HG03066 (cell line): ENCODE measurements at regions not wholly inside any gene's neighbourhood (a gene's known extent, or its start where the extent isn't known, plus 50 kb on each side); places are given as distances from the start of the nearest gene placed in this dataset.
"Not testable (repeated sequence)": the region's sequence is repeated elsewhere in the genome, so short reads cannot be mapped to it uniquely, and the experiment has no call there.

Experiments used
- ATAC-seq: cut with Tn5 transposase; IDR thresholded peaks from one replicate; pipeline ENCODE4 v1.9.1; 2021; ENCODE audit warnings: low read depth; ENCODE audit not compliant: unreplicated experiment

DNA sequence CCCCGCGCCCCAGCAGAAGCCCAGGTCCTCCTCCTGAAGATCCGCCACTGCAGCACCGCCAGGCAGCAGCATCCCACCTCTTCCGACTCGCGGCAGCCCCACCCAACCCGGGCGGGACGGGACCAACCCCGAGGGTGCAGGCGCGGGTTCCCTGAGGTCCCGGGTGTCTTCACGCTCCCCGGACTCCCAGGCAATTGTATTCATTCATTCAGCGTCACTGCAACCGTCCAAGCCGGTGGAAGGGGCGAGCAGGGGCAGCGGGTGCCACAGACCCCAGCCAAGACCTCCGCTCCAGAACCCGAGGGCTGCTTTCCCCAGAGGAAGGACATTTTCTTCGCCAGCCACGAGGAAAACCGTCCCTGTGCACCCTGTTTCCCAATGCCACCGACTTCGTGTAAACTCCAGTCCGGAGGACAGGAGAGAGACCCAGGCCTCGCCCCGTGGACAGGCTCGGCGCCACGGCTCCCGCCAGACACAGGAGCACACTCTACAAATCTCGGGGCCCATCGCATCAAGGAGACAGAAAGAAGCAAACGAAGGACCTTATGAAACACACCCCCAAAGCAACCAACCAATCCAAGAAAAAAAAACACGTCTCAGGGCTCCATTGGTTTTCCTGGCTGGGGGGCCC lies 1471.5 kb downstream of the FOXD4L5 start:
- not testable (repeated sequence) for ATAC-seq

DNA sequence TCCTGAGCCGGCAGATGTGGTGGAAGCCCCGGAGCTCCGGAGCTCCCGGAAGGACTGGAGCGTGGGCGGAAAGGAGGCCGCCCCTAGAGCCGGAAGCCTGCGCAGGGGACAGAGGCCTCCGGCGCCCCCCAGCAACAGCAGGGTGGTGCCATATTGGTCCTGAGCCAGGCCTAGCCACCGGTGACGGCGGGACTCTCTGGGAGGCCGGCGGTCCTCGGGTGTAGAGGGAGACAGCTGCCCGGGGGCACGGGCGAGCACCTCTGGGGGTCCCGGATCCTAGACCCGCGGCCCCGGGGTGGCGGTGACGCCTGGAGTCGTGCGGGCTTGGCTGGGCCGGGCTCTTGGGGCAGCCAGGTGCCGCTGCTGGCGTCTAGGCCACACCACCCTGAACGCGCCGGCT lies 1472.2 kb downstream of the FOXD4L5 start:
- ATAC-seq: not testable (repeated sequence)

DNA sequence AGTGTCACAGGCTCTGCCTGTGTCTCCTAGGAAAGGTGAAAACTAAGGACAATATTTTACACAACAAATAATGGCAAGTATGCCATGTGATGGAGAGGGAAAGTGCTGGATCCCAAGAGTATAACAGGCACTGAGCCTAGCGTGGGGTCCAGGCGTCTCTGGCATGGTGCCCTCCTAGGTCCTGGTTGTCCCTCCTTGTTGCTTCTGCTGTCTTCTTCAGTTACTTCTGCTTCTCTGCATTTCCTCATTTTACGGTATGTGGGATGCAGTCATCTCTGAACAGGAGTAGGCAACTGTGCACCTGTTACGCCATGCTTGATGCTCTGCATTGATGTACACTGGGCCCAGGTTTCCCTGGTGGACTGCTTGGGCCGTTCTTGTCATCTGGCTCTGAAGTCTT lies 1480.8 kb downstream of the FOXD4L5 start:
- ATAC-seq: not testable (repeated sequence)

DNA sequence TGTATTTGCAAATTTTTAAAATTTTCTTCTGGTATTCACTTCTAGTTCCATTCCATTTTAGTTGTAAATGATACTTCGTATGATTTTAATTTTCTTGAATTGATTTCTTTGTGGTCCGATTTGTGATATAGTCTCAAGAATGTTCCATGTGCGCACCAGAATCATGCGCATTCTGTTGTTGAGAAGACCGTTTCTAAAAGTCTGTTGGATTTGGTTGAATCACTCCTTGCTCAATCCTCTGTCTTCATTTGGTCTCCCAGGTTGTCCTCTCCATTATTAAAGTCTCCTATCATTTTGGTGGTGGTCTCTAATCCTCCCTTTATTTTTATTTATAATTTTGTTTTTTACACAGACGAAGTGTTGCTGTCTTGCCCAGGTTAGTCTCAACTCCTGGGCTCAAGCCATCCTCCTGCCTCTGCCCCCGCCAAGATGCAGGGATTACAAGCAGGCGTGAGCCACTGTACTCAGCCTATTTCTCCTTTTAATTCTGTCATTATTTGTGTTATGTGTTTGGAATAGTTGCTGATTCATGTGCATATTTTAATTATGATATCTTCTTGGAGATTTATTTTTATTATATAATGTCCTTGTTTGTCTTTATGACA lies 1490.8 kb downstream of the FOXD4L5 start:
- ATAC-seq: not testable (repeated sequence)

DNA sequence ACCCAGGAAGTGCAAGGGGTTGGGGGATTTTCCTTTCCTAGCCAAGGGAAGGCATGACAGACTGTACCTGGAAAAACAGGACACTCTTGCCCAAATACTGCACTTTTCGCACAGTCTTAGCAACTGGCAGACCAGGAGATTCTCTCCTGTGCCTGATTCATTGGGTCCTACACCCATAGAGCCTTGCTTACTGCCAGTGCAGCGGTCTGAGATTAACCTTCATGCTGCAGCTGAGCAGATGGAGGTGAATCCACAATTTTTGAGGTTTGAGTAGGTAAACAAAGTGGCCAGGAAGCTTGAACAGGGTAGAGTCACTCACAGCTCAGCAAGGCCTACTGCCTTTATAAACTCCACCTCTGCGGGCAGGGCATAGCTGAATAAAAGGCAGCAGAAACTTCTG lies 1497.6 kb downstream of the FOXD4L5 start:
- not testable (repeated sequence) for ATAC-seq

DNA sequence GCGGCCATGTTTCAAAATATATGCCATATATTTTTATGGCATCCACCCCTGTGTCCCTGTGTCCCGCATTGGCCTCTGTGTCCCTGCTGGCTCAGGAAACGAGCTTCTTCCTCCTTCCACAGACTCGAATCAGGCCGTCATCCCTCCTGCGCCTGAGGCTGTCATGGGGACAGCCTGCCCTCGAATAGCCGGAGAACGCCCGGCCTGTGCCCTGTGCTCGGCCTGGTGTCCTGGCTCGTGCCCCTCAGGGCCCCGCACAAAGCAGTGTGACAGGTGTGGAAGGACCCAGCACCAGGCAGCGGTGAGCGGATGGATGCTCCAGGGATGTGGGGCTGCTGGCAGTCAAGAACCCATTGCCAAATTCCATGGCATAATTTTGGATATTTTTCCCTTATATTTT lies 1500.0 kb downstream of the FOXD4L5 start:
- ATAC-seq: not testable (repeated sequence)

- ATAC-seq: not testable (repeated sequence)
These were observed 1500.6 kb downstream of the FOXD4L5 start for GRCh38 chr9:63784421-63784820.

DNA sequence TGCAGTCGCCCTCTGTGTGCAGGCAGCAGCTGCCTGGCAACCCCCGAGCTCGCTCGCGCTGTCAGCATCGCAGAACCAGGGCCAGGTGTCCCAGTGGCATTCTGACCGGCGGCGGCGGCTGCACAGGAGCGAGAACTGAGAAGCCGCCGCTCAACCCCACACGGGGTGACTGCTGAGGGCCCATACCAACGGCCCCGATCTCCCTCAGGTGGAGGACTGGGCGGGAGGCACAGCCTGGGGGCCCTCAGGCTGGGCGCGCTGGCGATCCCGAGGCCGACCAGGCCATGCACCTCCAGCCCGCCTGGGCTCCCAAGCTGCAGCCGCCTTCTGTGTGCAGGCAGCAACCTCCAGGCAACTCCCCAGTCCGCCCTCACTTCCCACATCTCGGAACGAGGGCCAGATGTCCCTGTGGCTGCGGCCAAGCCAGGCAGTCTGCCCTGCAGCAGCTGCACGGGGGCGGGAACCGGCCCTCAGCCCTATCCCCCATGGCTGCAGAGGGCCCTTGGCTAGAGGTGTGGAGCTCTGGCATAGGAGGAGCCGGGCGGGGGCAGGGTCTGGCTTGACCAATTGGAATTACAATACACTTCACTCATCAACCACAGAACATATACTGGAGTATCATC lies 1503.1 kb downstream of the FOXD4L5 start:
- ATAC-seq: peak; percentile 14

GRCh38 chr9:63781390-63781789 lies 1503.6 kb downstream of the FOXD4L5 start:
- ATAC-seq: peak; percentile 100

- not testable (repeated sequence) for ATAC-seq
These were observed 1508.8 kb downstream of the FOXD4L5 start for GRCh38 chr9:63776220-63776619.

DNA sequence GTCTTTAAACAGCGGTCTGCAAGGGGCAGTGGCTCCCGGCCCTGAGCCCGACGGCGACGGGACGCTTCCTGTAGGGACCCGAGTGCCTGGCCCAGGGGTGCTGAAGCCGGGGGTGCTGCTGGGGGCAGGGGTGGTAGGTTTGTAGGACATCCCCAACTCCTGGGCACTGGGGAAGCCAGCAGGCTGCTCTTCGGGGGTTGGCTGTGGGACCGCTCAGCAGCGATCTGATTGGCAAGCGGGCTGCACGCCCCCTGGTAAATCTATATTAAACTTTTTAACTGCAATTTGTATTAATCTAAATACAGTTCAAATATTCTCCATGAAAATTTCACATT lies 1510.0 kb downstream of the FOXD4L5 start:
- not testable (repeated sequence) for ATAC-seq

GRCh38 chr9:63774369-63775091 lies 1510.5 kb downstream of the FOXD4L5 start:
- ATAC-seq: not testable (repeated sequence)

GRCh38 chr9:63762230-63762629 lies 1522.8 kb downstream of the FOXD4L5 start:
- ATAC-seq: not testable (repeated sequence)

- ATAC-seq: not testable (repeated sequence)
These were observed 1556.0 kb downstream of the FOXD4L5 start for GRCh38 chr9:63729021-63729420.

DNA sequence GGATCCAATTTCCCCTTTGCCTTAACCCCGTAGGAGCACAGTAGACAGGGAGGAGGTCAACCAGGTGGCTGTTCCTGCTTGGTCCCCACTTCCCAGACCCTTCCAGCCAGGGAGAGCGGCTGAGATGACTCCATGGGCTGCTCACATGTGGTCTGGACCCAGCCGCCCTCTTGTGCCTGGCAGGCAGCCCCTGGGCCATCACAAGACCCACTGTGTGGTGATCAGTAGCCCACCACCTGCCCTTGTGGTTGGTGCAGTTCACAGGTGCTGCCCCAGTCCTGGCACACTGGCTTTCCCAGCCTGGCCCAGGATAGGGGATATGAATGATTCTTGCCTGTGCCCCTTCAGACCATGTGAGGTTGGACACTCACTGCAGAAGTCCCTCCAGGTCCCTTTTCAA lies 1556.7 kb downstream of the FOXD4L5 start:
- no peak for ATAC-seq

DNA sequence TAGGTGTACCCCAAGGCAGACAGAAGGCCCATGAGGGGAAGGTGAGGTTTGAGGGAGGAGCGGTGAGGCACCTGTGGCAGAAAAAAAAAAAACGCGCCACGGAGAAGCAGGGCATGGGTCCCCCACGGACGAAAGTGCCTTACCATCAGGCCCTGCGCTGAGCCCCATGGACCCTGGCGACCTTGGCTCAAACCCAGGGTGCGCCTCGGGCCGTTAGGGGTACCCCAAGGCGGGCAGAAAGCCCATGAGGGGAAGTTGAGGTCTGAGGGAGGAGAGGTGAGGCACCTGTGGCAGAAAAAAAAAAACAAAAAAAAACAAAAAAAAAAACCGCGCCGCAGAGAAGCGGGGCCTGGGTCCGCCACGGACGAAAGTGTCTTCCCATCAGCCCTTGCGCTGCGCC lies 1576.7 kb downstream of the FOXD4L5 start:
- not testable (repeated sequence) for ATAC-seq

GRCh38 chr9:63704456-63704855 lies 1580.6 kb downstream of the FOXD4L5 start:
- not testable (repeated sequence) for ATAC-seq

DNA sequence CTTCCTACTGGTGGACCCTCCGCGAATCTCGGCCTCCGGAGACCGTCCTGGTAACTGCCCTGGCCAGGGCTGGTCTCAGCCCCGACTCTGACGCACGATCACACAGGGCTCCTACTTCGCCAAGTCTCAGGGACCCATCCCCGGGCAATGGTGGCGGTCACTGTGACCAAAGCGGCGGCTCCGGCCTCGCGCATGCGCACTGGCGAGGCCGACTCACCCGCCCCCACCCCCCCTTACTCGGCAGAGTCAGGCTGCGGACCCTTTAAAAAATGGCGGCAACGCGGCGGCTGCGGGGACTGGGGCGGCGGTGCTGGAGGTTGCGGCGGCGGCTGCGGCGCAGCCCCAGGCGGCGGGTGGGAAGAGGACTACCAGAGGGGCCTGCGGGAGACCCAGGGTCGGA lies 1581.3 kb downstream of the FOXD4L5 start:
- ATAC-seq: not testable (repeated sequence)

- not testable (repeated sequence) for ATAC-seq
These were observed 1581.8 kb downstream of the FOXD4L5 start for GRCh38 chr9:63703138-63703665.
